ENCODE measurements at regions not wholly inside any gene's neighbourhood (a gene's known extent, or its start where the extent isn't known, plus 50 kb on each side); places are given as distances from the start of the nearest gene placed in this dataset.

DNA sequence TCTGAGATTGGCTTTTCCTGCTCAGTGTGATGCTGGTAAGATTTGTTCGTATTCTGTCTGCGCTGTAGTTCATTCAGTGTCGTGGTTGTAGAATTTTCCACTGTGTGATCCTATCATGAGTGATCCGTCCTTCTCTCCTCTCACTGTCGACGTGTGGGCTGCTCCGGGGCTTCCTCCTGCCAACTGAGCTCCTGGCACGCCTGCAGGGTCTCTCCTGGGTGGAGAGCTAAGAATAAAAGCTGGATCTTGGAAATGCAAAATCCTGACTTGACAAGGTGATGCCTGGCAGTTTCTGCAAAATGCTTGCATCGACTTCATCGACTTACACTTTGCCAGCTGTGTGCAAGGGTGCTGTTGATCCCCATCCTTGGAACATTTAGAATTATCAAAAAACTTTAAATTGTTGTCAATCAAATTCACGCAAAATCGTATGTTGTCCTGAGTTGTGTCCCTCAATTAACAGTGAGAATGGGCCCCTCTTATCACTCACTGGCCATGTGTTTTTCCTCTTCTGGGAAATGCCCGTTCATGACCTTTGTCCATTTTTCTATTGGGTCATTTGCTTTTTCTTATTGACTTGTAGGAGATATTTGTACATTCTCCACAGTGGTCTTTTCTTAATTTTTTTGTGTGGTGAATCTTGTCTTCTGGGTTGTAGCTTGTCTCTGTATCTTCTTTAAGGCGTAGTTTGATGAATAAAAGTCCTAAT, 125.5 kb downstream of the CRYAA start:
- TF ChIP-seq, protein P1, sequence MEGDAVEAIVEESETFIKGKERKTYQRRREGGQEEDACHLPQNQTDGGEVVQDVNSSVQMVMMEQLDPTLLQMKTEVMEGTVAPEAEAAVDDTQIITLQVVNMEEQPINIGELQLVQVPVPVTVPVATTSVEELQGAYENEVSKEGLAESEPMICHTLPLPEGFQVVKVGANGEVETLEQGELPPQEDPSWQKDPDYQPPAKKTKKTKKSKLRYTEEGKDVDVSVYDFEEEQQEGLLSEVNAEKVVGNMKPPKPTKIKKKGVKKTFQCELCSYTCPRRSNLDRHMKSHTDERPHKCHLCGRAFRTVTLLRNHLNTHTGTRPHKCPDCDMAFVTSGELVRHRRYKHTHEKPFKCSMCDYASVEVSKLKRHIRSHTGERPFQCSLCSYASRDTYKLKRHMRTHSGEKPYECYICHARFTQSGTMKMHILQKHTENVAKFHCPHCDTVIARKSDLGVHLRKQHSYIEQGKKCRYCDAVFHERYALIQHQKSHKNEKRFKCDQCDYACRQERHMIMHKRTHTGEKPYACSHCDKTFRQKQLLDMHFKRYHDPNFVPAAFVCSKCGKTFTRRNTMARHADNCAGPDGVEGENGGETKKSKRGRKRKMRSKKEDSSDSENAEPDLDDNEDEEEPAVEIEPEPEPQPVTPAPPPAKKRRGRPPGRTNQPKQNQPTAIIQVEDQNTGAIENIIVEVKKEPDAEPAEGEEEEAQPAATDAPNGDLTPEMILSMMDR (conservative IDR thresholded peaks at IDR 0.05; ENCODE audit: control insufficient read depth, insufficient read depth, low read depth, low read length) = no peak
- no peak for DNase-seq (ENCODE audit: low read depth)
- H3K4me3 ChIP-seq (ENCODE audit: control insufficient read depth, low read depth, low read length) = no peak overlapping the region

DNA sequence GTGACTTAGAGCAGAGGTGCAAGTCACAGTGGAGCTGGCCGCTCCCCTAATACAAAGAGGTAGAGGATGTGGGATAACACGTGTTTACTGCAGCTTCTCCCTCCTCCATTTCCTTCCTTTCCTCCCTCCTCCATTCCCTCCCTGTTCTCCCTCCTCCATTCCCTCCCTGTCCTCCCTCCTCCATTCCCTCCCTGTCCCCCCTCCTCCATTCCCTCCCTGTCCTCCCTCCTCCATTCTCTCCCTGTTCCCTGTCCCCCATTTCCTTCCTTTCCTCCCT, 124.0 kb downstream of the CRYAA start:
- TF ChIP-seq, protein P1 (conservative IDR thresholded peaks at IDR 0.05; ENCODE audit: control insufficient read depth, insufficient read depth, low read depth, low read length) = no peak
- H3K4me3 ChIP-seq (ENCODE audit: control insufficient read depth, low read depth, low read length) = no peak overlapping the region
- DNase-seq (ENCODE audit: low read depth) = no peak

DNA sequence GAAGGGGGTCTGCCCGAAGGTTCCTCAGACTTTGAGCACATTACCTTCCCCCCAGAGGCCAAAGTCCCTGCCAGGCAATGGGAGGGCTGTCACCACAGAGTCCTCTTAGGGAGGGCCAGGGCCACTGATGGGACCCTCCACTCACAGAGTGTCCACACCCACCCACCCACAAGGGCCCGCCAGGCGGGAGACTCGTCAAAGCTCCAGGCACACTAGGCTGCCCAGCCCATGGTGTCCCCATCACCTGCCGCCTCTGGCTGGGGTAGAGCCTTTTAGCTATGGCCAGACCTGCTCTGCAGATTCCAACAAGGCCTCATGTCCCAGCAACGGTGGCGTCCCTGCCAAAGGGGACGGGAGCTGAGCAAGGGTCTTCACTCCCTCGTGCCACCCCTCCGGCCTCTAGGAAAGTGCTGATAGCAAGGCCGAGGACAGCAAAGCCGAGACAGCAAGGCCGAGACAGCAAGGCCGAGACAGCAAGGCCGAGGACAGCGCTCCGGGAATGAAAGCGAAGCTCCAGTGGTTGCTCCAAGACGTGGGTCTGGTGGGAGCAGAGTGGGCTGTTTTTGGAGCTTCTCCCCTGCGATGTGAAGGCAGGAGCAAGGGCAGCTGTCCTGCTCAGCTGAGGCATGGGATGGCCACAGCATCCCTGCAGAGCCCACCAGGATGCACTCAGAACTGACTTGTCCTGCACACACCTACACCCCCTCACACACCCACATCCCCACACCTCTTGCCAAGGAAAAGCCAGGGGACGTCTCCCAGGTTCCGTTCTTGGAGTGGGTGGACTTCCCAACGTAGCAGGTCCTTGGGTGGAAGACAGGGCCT, 123.4 kb downstream of the CRYAA start:
- no peak overlapping the region for H3K4me3 ChIP-seq (ENCODE audit: control insufficient read depth, low read depth, low read length)
- DNase-seq (ENCODE audit: low read depth) = no peak
- TF ChIP-seq, protein P1 (conservative IDR thresholded peaks at IDR 0.05; ENCODE audit: control insufficient read depth, insufficient read depth, low read depth, low read length) = no peak

DNA sequence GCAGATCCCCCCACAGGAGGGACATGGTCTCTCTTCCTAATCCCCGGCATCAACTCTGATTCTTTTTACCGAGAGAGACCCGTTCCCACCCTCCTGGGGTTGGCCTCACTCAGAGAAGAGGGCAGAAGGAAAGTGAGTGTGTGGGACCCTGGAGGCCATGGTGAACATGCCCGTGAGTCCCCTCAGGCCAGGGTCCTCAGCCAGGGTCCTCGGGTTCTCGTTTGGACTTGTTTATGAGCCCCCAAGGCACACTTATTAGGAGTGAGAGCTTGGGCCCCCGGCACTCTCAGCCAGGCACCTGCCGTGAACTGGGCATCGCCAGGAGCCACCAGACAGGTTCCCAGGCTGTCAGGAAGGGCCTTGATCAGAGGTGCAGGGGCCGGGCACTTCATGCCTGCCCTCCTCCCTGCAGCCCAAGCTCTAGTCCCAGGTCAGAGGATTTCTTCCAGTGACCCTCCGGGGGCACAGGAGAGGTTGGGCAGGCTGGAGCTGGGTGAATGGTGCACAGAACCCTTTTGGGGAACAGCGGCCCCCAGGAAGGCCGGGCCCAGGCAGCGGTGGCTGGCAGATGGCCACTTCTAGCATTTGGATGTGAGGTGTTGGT, 122.6 kb downstream of the CRYAA start:
- TF ChIP-seq, protein P1 (conservative IDR thresholded peaks at IDR 0.05; ENCODE audit: control insufficient read depth, insufficient read depth, low read depth, low read length) = no peak
- DNase-seq (ENCODE audit: low read depth) = no peak
- no peak overlapping the region for H3K4me3 ChIP-seq (ENCODE audit: control insufficient read depth, low read depth, low read length)

DNA sequence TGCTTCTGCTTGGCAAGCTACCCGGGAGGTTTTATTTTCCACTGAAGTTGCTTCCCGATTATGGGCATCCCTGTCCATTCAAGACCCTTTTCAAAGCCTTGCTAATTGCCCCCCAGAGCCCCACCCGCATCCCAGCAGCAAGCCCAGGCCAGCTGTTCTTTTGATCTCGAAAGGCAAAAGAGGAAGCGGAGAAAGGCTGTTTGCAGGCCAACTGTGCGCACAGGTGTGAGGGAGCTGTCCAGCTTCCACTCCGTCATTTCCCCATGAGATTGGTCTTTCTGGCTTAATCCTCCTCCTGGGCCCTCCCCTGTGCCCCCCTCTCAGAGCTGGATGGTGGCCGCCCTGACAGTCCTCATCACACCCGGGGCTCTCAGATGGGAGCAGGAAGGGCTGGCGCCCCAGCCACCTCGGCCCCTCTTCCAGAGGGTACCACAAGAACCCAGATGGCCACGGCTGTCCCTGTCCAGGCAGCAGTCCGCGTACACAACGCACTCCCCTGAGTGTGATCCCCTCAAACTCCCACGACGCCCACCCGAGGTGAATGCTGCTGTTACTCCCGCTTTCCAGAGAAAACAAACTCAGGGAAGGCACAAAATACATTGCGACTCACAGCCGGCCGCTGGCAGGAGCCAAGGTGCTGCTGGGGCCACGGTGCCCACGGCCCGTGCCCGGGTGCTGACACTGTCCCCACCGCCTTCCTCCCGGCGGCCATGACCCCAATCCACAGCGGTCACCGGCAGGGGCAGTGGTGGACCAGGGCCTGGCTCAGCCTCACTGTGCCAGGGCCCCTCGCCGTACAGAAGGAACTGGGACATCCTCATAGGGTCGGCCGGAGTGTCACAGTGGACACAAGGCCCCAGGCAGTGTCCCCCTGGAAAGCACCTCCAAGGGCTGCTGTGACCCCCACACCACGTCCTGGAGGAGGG, 121.9 kb downstream of the CRYAA start:
- TF ChIP-seq, protein P1 (conservative IDR thresholded peaks at IDR 0.05; ENCODE audit: control insufficient read depth, insufficient read depth, low read depth, low read length) = no peak
- DNase-seq (ENCODE audit: low read depth) = no peak
- H3K4me3 ChIP-seq (ENCODE audit: control insufficient read depth, low read depth, low read length) = no peak overlapping the region

DNA sequence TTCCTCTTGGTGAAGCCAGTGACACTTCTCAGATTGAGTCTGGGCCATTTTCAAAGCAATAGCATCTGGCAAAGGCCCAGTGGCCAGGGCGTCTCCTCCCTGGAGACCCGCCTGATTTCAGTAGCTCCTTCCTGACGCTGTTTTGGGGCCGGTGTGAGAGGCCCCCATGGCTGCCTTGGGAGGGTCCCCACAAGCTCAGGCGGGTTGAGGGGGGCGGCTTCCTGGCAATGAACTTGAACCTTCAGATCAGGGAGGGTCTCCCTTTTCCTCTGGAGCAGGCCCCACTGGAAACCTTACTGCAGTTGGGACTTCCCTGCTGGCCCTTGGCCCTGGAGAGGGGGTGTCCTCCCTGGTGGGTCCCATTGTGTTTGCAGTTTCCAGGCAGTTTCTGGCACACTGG, 121.2 kb downstream of the CRYAA start:
- TF ChIP-seq, protein P1 (conservative IDR thresholded peaks at IDR 0.05; ENCODE audit: control insufficient read depth, insufficient read depth, low read depth, low read length) = no peak
- H3K4me3 ChIP-seq (ENCODE audit: control insufficient read depth, low read depth, low read length) = no peak overlapping the region
- no peak for DNase-seq (ENCODE audit: low read depth)
